Endothelial cell of umbilical vein (primary cell): ENCODE measurements at regions not wholly inside any gene's neighbourhood (a gene's known extent, or its start where the extent isn't known, plus 50 kb on each side); places are given as distances from the start of the nearest gene placed in this dataset.

ENCODE experiments used
- BruUV-seq: library from RNA; stranded (reverse); fragments of 400-500 nt; replicated peaks from 2 replicates; lab custom pipeline; 2021; lab: Mats Ljungman, UMichigan
- CTCF ChIA-PET: fragments of 300-600, 350-600 bp; sonication (Branson Sonifier 250); formaldehyde crosslinking; loops from one replicate; lab custom pipeline; 2021; ENCODE audit warnings: antibody characterized with exemption, inconsistent platforms; lab: Charles Lee
- POLR2A ChIA-PET: fragments of 300-600, 350-600 bp; sonication (Branson Sonifier 250); formaldehyde crosslinking; loops from one replicate; lab custom pipeline; 2021; ENCODE audit warnings: antibody characterized with exemption, inconsistent platforms; lab: Charles Lee
- DNase-seq: peaks from one replicate; pipeline ENCODE4 v3.0.0-alpha.2; 2011; ENCODE audit warnings: low read depth, low spot score
- FAIRE-seq: peaks from 2 replicates; lab custom pipeline; 2011; peaks lifted over from hg19 to GRCh38; lab: Jason Lieb, UNC
- H2AFZ ChIP-seq: 2 replicates; pipeline ENCODE4 v1.6.0; 2012; ENCODE audit warnings: low read depth, low read length, control low read depth, inconsistent platforms
- H3K27ac ChIP-seq: 2 replicates; pipeline ENCODE4 v1.5.1; 2011; ENCODE audit warnings: low read depth, mild to moderate bottlenecking, control low read depth, low read length, moderate library complexity; ENCODE audit not compliant: insufficient read depth
- H3K27me3 ChIP-seq, 2 experiments: 2 replicates each; pipeline versions ENCODE4 v1.6.0 to v1.6.1; 2011; ENCODE audit warnings: low read length in 2 of 2, mixed read lengths in 1 of 2; ENCODE audit not compliant: control insufficient read depth in 2 of 2, insufficient read depth in 2 of 2
- H3K36me3 ChIP-seq, 2 experiments: 2 replicates in 1 of 2; 3 replicates in 1 of 2; pipeline ENCODE4 v1.5.1; 2011; ENCODE audit warnings: low read length in 2 of 2, mild to moderate bottlenecking in 1 of 2, moderate library complexity in 1 of 2; ENCODE audit not compliant: control insufficient read depth in 2 of 2, insufficient read depth in 2 of 2; ENCODE audit errors: extremely low read depth in 1 of 2
- H3K4me1 ChIP-seq: 3 replicates; pipeline ENCODE4 v1.5.1; 2011; ENCODE audit warnings: mild to moderate bottlenecking, low read length; ENCODE audit not compliant: control insufficient read depth, insufficient read depth; ENCODE audit errors: extremely low read depth
- H3K4me2 ChIP-seq: 2 replicates; pipeline ENCODE4 v1.6.1; 2011; ENCODE audit warnings: low read length, control low read depth, mixed read lengths; ENCODE audit not compliant: insufficient read depth
- H3K4me3 ChIP-seq, 3 experiments: fragments of 200-600 bp in 1 of 3; sonication (generic), shearing (Covaris generic) in 1 of 3; replicated peaks in 1 of 3; 2 replicates each; pipeline ENCODE4 v1.5.1; 2011 to 2016; ENCODE audit warnings: control low read depth in 3 of 3, low read length in 3 of 3, mild to moderate bottlenecking in 2 of 3, inconsistent platforms in 1 of 3, low read depth in 1 of 3, moderate library complexity in 1 of 3; ENCODE audit not compliant: insufficient read depth in 1 of 3
- H3K79me2 ChIP-seq: 2 replicates; pipeline ENCODE4 v1.6.0; 2012; ENCODE audit warnings: low read length, inconsistent platforms; ENCODE audit not compliant: control insufficient read depth, insufficient read depth
- H3K9ac ChIP-seq: replicated peaks from 2 replicates; pipeline ENCODE3; 2011; ENCODE audit warnings: low read length, control low read depth; ENCODE audit not compliant: insufficient read depth; ENCODE audit errors: extremely low read depth
- H3K9me1 ChIP-seq: replicated peaks from 3 replicates; pipeline ENCODE4 v1.6.0; 2011; ENCODE audit warnings: mild to moderate bottlenecking, low read length; ENCODE audit not compliant: control insufficient read depth, insufficient read depth; ENCODE audit errors: extremely low read depth
- H3K9me3 ChIP-seq: replicated peaks from 2 replicates; pipeline ENCODE4 v1.5.1; 2012; ENCODE audit warnings: low read length, inconsistent platforms; ENCODE audit not compliant: control insufficient read depth, insufficient read depth
- H4K20me1 ChIP-seq: replicated peaks from 2 replicates; pipeline ENCODE3; 2011; ENCODE audit warnings: mild to moderate bottlenecking, low read length; ENCODE audit not compliant: control insufficient read depth, insufficient read depth; ENCODE audit errors: extremely low read depth
- CTCF ChIP-seq, 2 donors: IDR thresholded peaks; 1 replicate in 1 of 2; 2 replicates in 1 of 2; pipeline ENCODE4 v1.5.1; 2011; ENCODE audit warnings: low read length in 2 of 2, mild to moderate bottlenecking in 2 of 2, moderate library complexity in 2 of 2, control low read depth in 1 of 2, inconsistent platforms in 1 of 2, low read depth in 1 of 2; ENCODE audit not compliant: insufficient read depth in 1 of 2; ENCODE audit errors: extremely low read depth in 1 of 2
- EZH2 ChIP-seq: IDR thresholded peaks from 2 replicates; pipeline ENCODE4 v1.6.1; 2012; ENCODE audit warnings: borderline replicate concordance, low read depth, mild to moderate bottlenecking, moderate library complexity, low read length, inconsistent platforms; ENCODE audit not compliant: severe bottlenecking
- GATA2 ChIP-seq: IDR thresholded peaks from 2 replicates; pipeline ENCODE4 v1.7.0; 2011; ENCODE audit warnings: low read depth, mild to moderate bottlenecking, moderate library complexity, mixed read lengths, low read length; ENCODE audit not compliant: insufficient read length, insufficient read depth
- JUN ChIP-seq: IDR thresholded peaks from 2 replicates; pipeline ENCODE4 v1.6.1; 2011; ENCODE audit warnings: borderline replicate concordance, low read depth; ENCODE audit not compliant: insufficient read length, insufficient read depth
- MAX ChIP-seq: IDR thresholded peaks from 2 replicates; pipeline ENCODE4 v1.6.1; 2011; ENCODE audit not compliant: insufficient read depth, insufficient read length
- MYC ChIP-seq: IDR thresholded peaks from one replicate; pipeline ENCODE4 v1.6.1; 2011; ENCODE audit warnings: mild to moderate bottlenecking, low read depth, low read length
- POLR2A ChIP-seq: IDR thresholded peaks from 2 replicates; pipeline ENCODE4 v1.6.1; 2012; ENCODE audit warnings: low read depth, mild to moderate bottlenecking, control low read depth, low read length
- POLR2AphosphoS5 ChIP-seq: IDR thresholded peaks from 2 replicates; pipeline ENCODE4 v1.6.1; 2012; ENCODE audit warnings: low read depth, mild to moderate bottlenecking, control low read depth, low read length, moderate library complexity; ENCODE audit not compliant: insufficient read depth
- dilution Hi-C: fragments of 300-500 bp; cut with MboI; formaldehyde crosslinking; loops from one replicate; pipeline ENCODE4 v1.15.0; 2019; ENCODE audit warnings: low sequenced_read_pairs; ENCODE audit not compliant: extremely low pct_ligation_motif_present
- intact Hi-C: fragments of 100-400 bp; cut with micrococcal nuclease; formaldehyde crosslinking; loops from one replicate; pipeline ENCODE4 v1.10.0; 2022

- no peak for DNase-seq
- Histone ChIP-seq H3K9ac (no peak overlapping the region), H3K36me3 (no peaks in the 10 kb centered on the region), H3K9me1 (no peaks in the 10 kb centered on the region), H3K9me3 (no peaks in the 10 kb centered on the region), H3K27me3 (no peaks in the 10 kb centered on the region), H3K4me2 (no peak overlapping the region), H4K20me1 (no peaks in the 10 kb centered on the region), H2AFZ (no peak overlapping the region), H3K4me3 (no peak overlapping the region), H3K27ac (no peak overlapping the region), H3K4me1 (peaks cover 16% of the 10 kb centered on the region), H3K79me2 (no peaks in the 10 kb centered on the region)
- dilution Hi-C loops, result no loop called here
- no peak for FAIRE-seq
- CTCF ChIA-PET, result interaction anchor here (3.4 kb wide), 1 partner anchor 75 kb away, joined by 33 read pairs; no protein-coding TSS in a partner anchor
- intact Hi-C loops, result loop anchor here (10.0 kb wide), 2 partner anchors 362 to 482 kb away; no protein-coding TSS in a partner anchor
- POLR2A ChIA-PET, result no interaction called here
- TF ChIP-seq GATA2, result no peak
- no peak for TF ChIP-seq POLR2A
- no peak for TF ChIP-seq POLR2AphosphoS5
- TF ChIP-seq MAX, result no peak
- no peak for TF ChIP-seq JUN
- TF ChIP-seq EZH2, result no peak
- TF ChIP-seq CTCF (IDR thresholded peaks at IDR 0.05; ENCODE audit: extremely low read depth in 1 of 2, insufficient read depth in 1 of 2, low read depth in 1 of 2, low read length in 2 of 2), result no peak
- TF ChIP-seq MYC, result no peak
- no TSS peak for BruUV-seq
Observed at GRCh38 chr22:26753125-26753862, 95.9 kb downstream of the MIAT start.
